SJCRH30 (cell line): ENCODE measurements at regions not wholly inside any gene's neighbourhood (a gene's known extent, or its start where the extent isn't known, plus 50 kb on each side); places are given as distances from the start of the nearest gene placed in this dataset.

Experiments used
- DNase-seq, 2 experiments: peaks; one replicate each; pipeline ENCODE4 v3.0.0-alpha.2; 2015 to 2020
- H3K27ac ChIP-seq: fragments of 250-450 bp; sonication (Bioruptor Pico); 2 replicates; pipeline ENCODE4 v1.5.1; 2020; ENCODE audit warnings: mild to moderate bottlenecking, moderate library complexity
- H3K27me3 ChIP-seq: fragments of 250-450 bp; sonication (Bioruptor Pico); 2 replicates; pipeline ENCODE4 v1.5.1; 2020; ENCODE audit warnings: mild to moderate bottlenecking, moderate library complexity
- H3K36me3 ChIP-seq: fragments of 250-450 bp; sonication (Bioruptor Pico); 2 replicates; pipeline ENCODE4 v1.5.1; 2020; ENCODE audit warnings: mild to moderate bottlenecking, moderate library complexity
- H3K4me1 ChIP-seq: fragments of 250-450 bp; sonication (Bioruptor Pico); 2 replicates; pipeline ENCODE4 v1.5.1; 2020; ENCODE audit warnings: mild to moderate bottlenecking, moderate library complexity
- H3K4me3 ChIP-seq: fragments of 250-450 bp; sonication (Bioruptor Pico); 2 replicates; pipeline ENCODE4 v1.5.1; 2020; ENCODE audit warnings: mild to moderate bottlenecking, moderate library complexity
- H3K9me3 ChIP-seq: fragments of 250-450 bp; sonication (Bioruptor Pico); replicated peaks from 2 replicates; pipeline ENCODE4 v1.5.1; 2020; ENCODE audit warnings: mild to moderate bottlenecking, moderate library complexity

DNA sequence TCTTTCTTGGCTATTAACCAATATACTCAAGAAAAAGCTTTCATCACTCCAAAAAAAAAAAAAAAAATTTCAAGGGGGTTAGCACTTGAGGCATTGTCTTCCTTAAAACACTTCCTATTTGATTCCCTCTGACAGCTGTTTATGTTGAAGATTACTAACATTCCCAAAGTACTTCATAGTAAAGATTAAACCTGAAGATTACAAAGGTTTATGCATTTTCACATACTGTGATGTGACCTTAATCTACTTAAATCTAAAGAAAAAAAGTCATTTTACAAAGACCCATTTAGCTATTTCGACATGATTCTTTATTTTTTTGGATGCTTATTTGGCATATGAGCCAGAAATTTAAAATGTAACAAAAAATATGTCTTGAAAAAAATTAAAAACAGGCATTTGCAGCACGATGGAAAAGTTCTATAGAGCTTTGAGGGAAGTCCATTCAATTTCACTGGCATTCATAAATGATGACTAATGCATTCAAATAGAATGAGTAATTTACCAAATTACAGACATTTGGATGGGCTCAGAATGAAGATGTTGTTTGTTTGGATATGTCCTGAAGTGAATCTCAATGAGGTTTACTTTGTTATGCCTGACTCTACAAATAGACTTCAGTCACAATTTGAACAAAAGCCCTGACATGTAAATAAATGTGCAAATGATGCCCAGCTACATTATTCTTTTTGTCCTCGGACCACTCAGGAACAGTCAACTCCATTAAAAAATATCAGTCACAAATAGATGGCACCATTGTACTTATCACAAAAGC lies 674.6 kb upstream of the MARCKS start:
- H3K9me3 ChIP-seq = no peaks in the 10 kb centered on the region
- H3K36me3 ChIP-seq = no peaks in the 10 kb centered on the region
- H3K27ac ChIP-seq = peak overlapping the region; percentile 77
- no peak overlapping the region for H3K4me3 ChIP-seq
- H3K27me3 ChIP-seq = no peaks in the 10 kb centered on the region
- peaks cover 27% of the 10 kb centered on the region for H3K4me1 ChIP-seq
- peak in 1 of 2 experiments; percentile 38 for DNase-seq

DNA sequence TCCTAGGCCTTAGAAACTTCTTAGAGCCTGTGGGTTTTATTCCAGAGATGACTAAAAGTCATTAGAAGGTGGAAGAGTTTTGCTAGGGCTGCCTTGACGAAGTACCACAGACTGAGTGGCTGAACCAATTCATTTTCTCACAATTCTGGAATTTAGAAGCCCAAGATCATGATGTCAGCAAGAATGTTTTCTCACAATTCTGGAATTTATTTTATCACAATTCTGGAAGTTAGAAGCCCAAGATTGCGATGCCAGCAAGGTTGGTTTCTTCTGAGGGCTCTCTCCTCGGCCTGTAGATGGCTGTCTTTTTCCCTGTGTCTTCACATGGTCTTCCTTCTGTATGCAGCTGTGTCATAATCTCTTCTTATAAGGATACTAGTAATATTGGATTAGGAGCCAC lies 672.9 kb upstream of the MARCKS start:
- H3K27ac ChIP-seq = no peak overlapping the region
- no peak for DNase-seq
- H3K27me3 ChIP-seq = no peaks in the 10 kb centered on the region
- no peaks in the 10 kb centered on the region for H3K9me3 ChIP-seq
- peaks cover 27% of the 10 kb centered on the region for H3K4me1 ChIP-seq
- H3K4me3 ChIP-seq = no peak overlapping the region
- H3K36me3 ChIP-seq = no peaks in the 10 kb centered on the region

DNA sequence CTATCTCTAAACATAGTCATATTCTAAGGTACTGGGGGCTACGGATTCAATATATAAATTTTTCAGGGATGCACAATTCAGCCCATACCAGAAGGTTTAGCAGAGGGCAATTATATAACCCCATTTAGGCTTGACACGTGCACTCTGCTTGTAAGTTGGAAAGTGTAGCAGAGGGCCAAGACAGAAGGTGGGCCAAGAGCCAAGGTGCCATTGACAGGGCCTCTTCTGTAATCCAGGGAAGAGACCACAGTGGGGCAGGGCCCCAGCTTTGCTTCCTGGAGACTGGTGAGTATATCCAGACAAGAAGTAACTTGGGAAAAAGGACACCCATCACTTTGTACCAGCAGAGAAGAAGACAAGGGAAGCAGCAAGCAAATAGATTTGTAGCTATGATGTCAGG lies 672.4 kb upstream of the MARCKS start:
- DNase-seq = peak in 1 of 2 experiments; percentile 18
- no peak overlapping the region for H3K27ac ChIP-seq

DNA sequence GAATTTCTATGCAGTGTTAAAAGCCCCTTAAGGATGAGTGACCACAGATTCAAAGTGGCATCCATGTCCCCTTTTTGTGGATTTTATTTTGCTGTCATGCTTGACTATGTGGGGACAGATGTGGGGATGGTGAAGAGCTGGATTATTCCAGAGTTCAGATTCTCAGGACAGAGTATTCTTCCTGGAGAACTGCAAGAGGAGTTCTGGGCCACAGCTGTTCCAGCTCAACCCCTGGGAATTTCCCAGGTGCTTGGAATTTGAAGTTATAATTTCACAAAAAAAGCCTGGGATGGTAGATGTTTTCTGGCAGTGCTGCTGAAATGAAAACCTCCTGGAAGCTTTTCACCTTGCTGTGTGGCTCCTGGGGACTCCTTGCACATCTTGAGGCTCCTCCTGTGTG lies 671.8 kb upstream of the MARCKS start:
- Histone ChIP-seq H3K36me3 (no peaks in the 10 kb centered on the region), H3K27ac (no peak overlapping the region), H3K4me3 (no peak overlapping the region), H3K4me1 (peaks cover 27% of the 10 kb centered on the region), H3K27me3 (no peaks in the 10 kb centered on the region), H3K9me3 (no peaks in the 10 kb centered on the region)
- DNase-seq = peak in 1 of 2 experiments; percentile 43

More for the DNA sequence above, 672.4 kb upstream of the MARCKS start:
- Histone ChIP-seq H3K27me3 (no peaks in the 10 kb centered on the region), H3K36me3 (no peaks in the 10 kb centered on the region), H3K9me3 (no peaks in the 10 kb centered on the region), H3K4me1 (peaks cover 27% of the 10 kb centered on the region), H3K4me3 (no peak overlapping the region)

DNA sequence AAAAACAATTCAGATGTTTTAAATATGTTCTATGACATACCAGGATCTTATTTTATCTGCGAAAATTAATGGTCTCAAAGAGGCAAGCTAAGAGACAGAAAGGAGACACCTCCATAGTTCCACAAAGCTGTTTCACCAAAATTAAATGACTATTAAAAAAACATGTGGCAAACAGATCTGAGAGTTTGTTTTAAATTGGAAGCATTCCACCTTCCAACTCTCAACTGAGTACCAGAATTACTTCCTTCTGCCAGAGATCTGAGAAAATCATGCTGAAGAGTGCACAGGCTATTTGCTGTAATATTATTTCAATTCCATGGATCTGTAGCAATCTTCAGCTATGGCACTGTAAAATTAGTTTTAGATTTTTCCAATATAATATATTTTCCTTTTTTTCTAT lies 669.5 kb upstream of the MARCKS start:
- Histone ChIP-seq H3K4me3 (no peak overlapping the region), H3K27me3 (no peaks in the 10 kb centered on the region), H3K9me3 (no peaks in the 10 kb centered on the region), H3K36me3 (no peaks in the 10 kb centered on the region), H3K4me1 (peaks cover 15% of the 10 kb centered on the region), H3K27ac (no peak overlapping the region)
- no peak for DNase-seq

DNA sequence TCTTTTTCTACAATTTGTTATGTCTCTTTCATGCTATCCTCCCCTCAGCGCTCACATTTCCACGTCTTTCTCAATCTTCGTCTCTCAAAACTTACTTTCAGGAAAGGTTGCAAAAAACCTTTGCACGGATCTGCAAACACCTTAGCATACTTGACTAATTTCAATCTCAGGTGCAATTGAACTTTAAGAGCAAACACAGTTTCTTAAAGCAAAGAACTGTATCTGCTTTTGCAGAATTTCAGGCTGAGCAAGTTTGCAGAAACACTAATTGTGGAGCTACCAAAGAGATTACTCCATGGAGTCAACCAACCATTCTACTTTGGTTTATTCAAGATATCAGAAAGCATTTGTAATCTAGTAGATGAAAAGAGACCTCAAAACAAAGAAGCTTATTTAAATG lies 668.2 kb upstream of the MARCKS start:
- H3K27ac ChIP-seq = no peak overlapping the region
- H3K27me3 ChIP-seq = no peaks in the 10 kb centered on the region
- H3K9me3 ChIP-seq = no peaks in the 10 kb centered on the region
- H3K36me3 ChIP-seq = no peaks in the 10 kb centered on the region
- peaks cover 8% of the 10 kb centered on the region for H3K4me1 ChIP-seq
- no peak for DNase-seq
- no peak overlapping the region for H3K4me3 ChIP-seq

DNA sequence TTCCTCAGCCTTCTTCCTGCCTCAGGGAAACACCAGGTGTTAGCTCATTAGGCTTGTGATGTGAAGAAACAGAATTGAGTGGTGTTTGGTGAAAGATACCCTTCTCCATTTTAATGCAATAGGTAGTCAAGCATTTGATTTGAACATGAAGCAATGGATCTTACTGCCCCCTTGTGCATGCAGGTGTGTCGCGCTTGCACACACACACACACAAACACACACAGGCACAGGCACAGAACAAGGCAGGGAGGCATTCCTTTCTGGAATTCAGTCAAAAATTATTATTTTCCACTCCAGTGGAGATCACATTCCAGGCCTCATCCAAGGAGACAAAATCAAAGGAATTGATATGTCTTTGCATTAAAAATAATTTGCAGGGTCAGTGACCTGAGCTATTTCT lies 667.0 kb upstream of the MARCKS start:
- no peaks in the 10 kb centered on the region for H3K36me3 ChIP-seq
- H3K27me3 ChIP-seq = no peaks in the 10 kb centered on the region
- no peak for DNase-seq
- no peaks in the 10 kb centered on the region for H3K9me3 ChIP-seq
- peaks cover 3% of the 10 kb centered on the region for H3K4me1 ChIP-seq
- no peak overlapping the region for H3K4me3 ChIP-seq
- H3K27ac ChIP-seq = no peak overlapping the region

DNA sequence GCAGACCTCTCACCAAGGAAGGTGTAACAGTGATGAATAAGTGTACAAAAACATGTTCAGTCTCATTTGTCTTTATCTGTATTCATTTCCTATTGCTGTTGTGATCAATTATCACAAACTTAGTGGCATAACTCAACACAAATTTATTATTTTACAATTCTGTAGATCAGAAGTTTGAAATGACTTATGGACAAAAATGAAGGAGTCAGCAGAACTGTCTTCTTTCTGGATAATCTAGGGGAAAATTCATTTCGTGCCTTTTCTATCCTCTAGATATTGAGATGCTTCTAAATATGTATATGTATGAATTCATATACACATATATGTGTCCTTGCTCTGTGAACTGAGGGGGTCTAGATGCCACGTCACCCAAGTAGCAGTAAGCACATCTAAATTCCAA lies 663.1 kb upstream of the MARCKS start:
- Histone ChIP-seq H3K9me3 (no peaks in the 10 kb centered on the region), H3K36me3 (no peaks in the 10 kb centered on the region), H3K27ac (no peak overlapping the region), H3K4me3 (no peak overlapping the region), H3K4me1 (no peaks in the 10 kb centered on the region), H3K27me3 (no peaks in the 10 kb centered on the region)
- no peak for DNase-seq

DNA sequence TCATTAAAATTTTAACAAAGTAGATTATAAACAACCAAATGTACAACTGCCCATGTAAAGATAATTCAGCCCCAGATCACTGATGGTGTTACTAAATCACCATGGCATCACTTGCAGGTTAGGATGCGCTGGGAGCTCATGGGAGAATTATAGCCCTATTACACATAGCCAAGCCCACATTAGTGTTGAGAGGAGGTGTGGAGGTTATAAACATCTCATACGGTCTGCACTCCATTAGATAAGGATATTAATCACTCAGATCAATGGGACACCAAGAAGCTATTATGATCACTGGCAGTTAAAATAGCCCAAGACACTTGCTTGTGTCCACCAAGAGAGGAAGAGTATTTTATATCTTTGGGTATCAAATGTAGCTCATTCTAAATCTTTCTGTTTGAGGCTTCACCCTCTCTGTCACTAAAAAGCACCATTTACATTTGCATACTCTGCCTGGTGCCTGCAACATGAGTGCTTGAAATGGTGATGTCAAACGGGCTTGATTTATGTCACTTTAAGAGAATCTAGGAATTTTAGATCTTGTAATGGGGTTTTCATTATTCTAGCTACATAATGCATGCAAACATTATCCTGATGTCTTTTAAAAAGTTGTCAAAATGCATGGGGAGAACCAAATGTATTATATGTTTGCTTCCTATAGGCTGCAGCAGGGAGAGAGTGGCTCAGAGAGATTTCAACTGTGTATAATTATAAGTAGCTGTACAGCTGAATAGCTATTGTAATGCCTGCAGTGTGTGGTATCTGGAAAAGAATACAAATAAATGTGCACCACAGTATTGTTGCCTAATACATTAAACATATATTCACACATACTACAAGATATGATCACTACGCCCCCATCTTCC lies 654.1 kb upstream of the MARCKS start:
- no peaks in the 10 kb centered on the region for H3K9me3 ChIP-seq
- DNase-seq = no peak
- H3K36me3 ChIP-seq = no peaks in the 10 kb centered on the region
- H3K27ac ChIP-seq = no peak overlapping the region
- no peak overlapping the region for H3K4me3 ChIP-seq
- no peaks in the 10 kb centered on the region for H3K27me3 ChIP-seq
- no peaks in the 10 kb centered on the region for H3K4me1 ChIP-seq

DNA sequence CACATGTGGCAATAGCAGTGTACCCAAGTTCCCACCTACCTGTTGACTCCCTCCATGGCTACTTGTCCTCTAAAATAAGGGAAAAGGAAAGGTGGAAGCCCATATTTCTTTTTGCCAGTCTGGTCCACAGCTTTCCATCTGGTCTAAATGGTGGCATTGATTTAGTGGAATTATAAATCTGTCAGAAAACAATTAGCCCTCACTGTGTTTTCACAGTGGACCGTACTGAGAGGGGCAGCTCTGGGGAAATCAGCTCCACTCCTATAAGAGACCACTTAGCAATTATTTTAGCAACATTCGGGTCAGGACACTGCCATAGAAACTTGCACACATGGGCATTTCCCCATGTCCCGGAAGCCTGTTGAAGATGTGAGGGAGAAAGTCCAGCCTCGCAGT lies 653.4 kb upstream of the MARCKS start:
- DNase-seq = no peak
- H3K9me3 ChIP-seq = no peaks in the 10 kb centered on the region
- H3K27ac ChIP-seq = no peak overlapping the region

DNA sequence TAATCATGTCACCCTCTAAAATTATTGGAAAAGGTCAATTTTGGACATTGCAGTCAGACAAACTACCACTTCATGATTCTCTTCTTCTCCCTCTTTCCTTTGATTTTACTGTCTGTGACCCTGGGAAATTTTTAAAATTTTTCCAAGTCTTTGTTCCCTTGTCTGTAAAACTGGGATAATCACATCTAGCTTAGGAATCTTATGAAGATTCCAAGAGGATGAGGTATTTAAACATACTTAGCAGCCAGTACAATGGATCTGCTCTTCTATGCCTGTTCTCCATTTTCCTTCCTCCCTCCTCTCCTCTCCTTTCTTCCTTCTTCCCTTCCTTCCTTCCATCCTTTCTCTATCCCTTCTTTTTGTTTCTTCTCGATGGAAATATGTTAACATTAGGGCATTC lies 651.6 kb upstream of the MARCKS start:
- Histone ChIP-seq H3K9me3 (no peaks in the 10 kb centered on the region), H3K27me3 (no peaks in the 10 kb centered on the region), H3K27ac (no peak overlapping the region), H3K4me1 (0 out of 2 replicates have a peak, but pooled peaks cover 5% of the 10 kb centered on the region), H3K4me3 (no peak overlapping the region), H3K36me3 (no peaks in the 10 kb centered on the region)
- DNase-seq = no peak

More for the DNA sequence above, 653.4 kb upstream of the MARCKS start:
- Histone ChIP-seq H3K27me3 (no peaks in the 10 kb centered on the region), H3K36me3 (no peaks in the 10 kb centered on the region), H3K4me1 (0 out of 2 replicates have a peak, but pooled peaks cover under 1% of the 10 kb centered on the region), H3K4me3 (no peak overlapping the region)

DNA sequence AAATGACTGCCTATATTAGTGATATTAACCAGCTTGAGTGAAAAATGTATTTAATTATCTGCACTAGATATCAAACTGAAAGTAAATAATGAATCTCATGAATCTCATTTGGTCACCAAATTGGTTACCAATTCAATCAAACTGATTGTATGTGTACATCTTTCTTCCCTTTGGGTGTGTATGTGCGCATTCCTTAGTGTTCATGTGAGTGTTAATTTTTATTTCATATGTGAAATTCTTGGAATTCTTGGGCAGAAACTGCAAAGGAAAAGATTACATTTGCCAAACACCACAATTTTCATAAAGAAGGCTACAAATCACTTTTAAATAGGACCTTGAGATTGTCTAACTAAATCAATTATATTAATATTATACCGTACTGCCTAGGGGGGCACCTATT lies 648.4 kb upstream of the MARCKS start:
- Histone ChIP-seq H3K27me3 (no peaks in the 10 kb centered on the region), H3K4me3 (no peak overlapping the region), H3K27ac (no peak overlapping the region), H3K9me3 (no peaks in the 10 kb centered on the region), H3K4me1 (0 out of 2 replicates have a peak, but pooled peaks cover 5% of the 10 kb centered on the region), H3K36me3 (no peaks in the 10 kb centered on the region)
- no peak for DNase-seq

DNA sequence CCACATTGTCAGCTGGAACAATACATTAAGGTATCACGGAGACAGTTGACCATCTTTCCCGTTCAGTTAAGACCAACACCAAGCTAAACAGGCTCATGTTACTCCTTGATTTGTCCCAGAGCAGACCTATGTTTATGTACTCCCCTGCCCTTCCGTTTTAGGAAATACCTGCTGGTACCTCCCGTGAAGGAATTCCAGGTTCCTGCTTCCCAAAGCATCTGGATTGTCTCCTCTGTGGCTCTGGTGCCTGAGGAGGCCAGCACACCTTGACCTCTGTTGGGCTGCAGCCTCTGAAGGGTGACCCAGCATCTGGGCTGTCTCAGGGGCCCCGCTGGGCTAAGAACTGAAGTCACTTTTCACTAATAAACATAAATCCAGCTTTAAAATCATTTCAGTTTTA lies 647.8 kb upstream of the MARCKS start:
- H3K4me3 ChIP-seq = no peak overlapping the region
- H3K27ac ChIP-seq = no peak overlapping the region
- H3K4me1 ChIP-seq = 0 out of 2 replicates have a peak, but pooled peaks cover 5% of the 10 kb centered on the region
- H3K9me3 ChIP-seq = no peaks in the 10 kb centered on the region
- no peaks in the 10 kb centered on the region for H3K27me3 ChIP-seq
- H3K36me3 ChIP-seq = no peaks in the 10 kb centered on the region
- DNase-seq = no peak

DNA sequence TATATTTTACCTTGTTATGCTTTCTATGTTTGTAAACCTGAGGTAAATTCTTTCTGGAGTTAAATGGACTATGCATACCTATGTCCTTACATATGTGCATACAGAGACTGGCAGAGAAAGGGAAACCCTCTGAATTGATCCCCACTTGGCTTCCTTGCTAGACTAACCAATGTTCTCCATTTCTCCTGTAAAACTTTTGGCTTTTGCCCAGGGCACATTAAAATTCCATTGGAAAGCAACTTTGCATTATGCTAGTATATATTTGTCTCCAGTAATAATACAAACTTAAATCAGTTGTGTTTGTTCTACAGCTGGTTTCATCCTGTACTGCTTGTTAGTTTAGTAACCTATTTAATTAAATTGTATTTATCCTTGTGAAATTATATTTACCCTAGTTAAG lies 646.0 kb upstream of the MARCKS start:
- no peaks in the 10 kb centered on the region for H3K27me3 ChIP-seq
- H3K4me1 ChIP-seq = 0 out of 2 replicates have a peak, but pooled peaks cover 5% of the 10 kb centered on the region
- H3K9me3 ChIP-seq = no peaks in the 10 kb centered on the region
- no peaks in the 10 kb centered on the region for H3K36me3 ChIP-seq
- no peak overlapping the region for H3K27ac ChIP-seq
- H3K4me3 ChIP-seq = no peak overlapping the region
- no peak for DNase-seq

DNA sequence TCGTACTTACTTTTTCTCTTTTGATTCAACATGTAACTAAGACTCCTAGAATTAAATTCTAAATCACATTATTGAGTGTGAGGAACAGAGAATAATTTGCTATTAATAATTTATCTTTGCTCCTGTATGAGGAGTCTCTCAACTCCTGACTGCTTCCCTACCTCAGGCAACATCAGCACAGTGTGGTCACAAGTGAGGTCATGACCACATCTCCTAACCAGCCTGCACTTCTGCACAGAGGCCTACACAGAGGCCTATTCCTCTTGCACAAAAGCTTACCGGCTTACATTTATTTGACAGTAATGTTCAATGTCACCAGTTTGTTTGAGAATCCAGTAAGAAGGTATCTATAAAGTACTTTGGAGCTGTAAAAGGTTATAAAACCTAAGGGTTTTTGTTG lies 637.4 kb upstream of the MARCKS start:
- Histone ChIP-seq H3K27ac (no peak overlapping the region), H3K4me1 (no peaks in the 10 kb centered on the region), H3K9me3 (no peaks in the 10 kb centered on the region; the same call in 1 of the 2 replicates), H3K36me3 (no peaks in the 10 kb centered on the region), H3K4me3 (no peak overlapping the region), H3K27me3 (no peaks in the 10 kb centered on the region)
- DNase-seq = peak; percentile 5 to 11
